Left lung (tissue), 4 donors: ENCODE measurements at regions not wholly inside any gene's neighbourhood (a gene's known extent, or its start where the extent isn't known, plus 50 kb on each side); places are given as distances from the start of the nearest gene placed in this dataset.

ENCODE experiments used
- ATAC-seq: fragments of 200-7000 bp; cut with Tn5 transposase; one replicate; pipeline ENCODE4 v1.9.1; 2020; ENCODE audit warnings: moderate library complexity
- DNase-seq, 4 donors: peaks; one replicate each; pipeline ENCODE4 v3.0.0-alpha.2; 2013 to 2020
- H3K27ac ChIP-seq, 2 donors: fragments of 200-600 bp; sonication (generic) in 1 of 2; one replicate each; pipeline versions ENCODE4 v1.5.0 to v1.8.0; 2020 to 2021
- H3K27me3 ChIP-seq, 2 donors: fragments of 200-600 bp; sonication (generic) in 1 of 2; one replicate each; pipeline versions ENCODE4 v1.5.0 to v1.8.0; 2020 to 2021
- H3K36me3 ChIP-seq, 2 donors: fragments of 200-600 bp; sonication (generic) in 1 of 2; one replicate each; pipeline versions ENCODE4 v1.5.0 to v1.8.0; 2020 to 2021
- H3K4me1 ChIP-seq, 2 donors: fragments of 200-600 bp; one replicate each; pipeline ENCODE4 v1.8.0; 2021
- H3K4me3 ChIP-seq, 2 donors: fragments of 200-600 bp; sonication (generic) in 1 of 2; one replicate each; pipeline versions ENCODE4 v1.5.0 to v1.8.0; 2020 to 2021; ENCODE audit warnings: mild to moderate bottlenecking in 1 of 2
- H3K9me3 ChIP-seq, 2 donors: fragments of 200-600 bp; sonication (generic) in 1 of 2; one replicate each; pipeline versions ENCODE4 v1.5.0 to v1.8.0; 2020 to 2021
- intact Hi-C, 2 donors: fragments of 100-400 bp; cut with DNase I; formaldehyde crosslinking; loops; one replicate each; pipeline versions ENCODE4 v1.11.2 to v1.14.2; 2022
- TF ChIP-seq, protein P1 (sequence below), 2 donors: fragments of 200-600 bp; sonication (generic) in 1 of 2; IDR thresholded peaks; one replicate each; pipeline versions ENCODE4 v1.5.0 to v1.8.0; 2021; ENCODE audit warnings: antibody characterized with exemption in 2 of 2
- donor health status: DM: no; HTN: yes; CAD: no.
- donor health status: DM: no; HTN: no; CAD: no.

DNA sequence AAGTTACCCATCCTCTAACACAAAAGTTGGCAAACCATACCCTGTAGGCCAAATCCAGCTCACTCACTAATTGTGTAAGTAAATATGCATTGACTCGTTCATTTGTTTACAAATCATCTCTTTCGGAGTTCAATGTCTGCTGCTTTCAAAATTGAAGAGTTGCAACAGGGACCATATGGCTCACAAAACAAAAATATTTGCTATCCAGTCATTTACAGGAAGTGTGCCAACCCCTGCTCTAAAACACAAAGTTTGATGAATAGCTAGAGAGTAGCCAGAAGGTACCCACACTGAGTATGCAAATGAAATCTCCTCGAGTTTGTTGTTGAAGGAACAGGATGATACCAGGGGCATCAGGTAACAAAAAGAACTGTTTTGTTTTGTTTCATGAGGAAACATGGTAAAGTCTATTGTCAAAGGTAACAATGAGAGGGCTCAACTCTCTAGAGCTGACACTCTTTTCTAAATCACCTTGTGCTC is 236.2 kb upstream of the THBS1 start:
- Histone ChIP-seq H3K4me3 (no peak overlapping the region), H3K36me3 (no peaks in the 10 kb centered on the region), H3K27me3 (no peaks in the 10 kb centered on the region), H3K27ac (no peak overlapping the region), H3K4me1 (no peaks in the 10 kb centered on the region), H3K9me3 (peaks cover 0 to 9% of the 10 kb centered on the region in 2 donors)
- TF ChIP-seq, protein P1, sequence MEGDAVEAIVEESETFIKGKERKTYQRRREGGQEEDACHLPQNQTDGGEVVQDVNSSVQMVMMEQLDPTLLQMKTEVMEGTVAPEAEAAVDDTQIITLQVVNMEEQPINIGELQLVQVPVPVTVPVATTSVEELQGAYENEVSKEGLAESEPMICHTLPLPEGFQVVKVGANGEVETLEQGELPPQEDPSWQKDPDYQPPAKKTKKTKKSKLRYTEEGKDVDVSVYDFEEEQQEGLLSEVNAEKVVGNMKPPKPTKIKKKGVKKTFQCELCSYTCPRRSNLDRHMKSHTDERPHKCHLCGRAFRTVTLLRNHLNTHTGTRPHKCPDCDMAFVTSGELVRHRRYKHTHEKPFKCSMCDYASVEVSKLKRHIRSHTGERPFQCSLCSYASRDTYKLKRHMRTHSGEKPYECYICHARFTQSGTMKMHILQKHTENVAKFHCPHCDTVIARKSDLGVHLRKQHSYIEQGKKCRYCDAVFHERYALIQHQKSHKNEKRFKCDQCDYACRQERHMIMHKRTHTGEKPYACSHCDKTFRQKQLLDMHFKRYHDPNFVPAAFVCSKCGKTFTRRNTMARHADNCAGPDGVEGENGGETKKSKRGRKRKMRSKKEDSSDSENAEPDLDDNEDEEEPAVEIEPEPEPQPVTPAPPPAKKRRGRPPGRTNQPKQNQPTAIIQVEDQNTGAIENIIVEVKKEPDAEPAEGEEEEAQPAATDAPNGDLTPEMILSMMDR (IDR thresholded peaks at IDR 0.05), result no peak
- no peak for DNase-seq
- intact Hi-C loops, result no loop called here
- ATAC-seq, result no peak

DNA sequence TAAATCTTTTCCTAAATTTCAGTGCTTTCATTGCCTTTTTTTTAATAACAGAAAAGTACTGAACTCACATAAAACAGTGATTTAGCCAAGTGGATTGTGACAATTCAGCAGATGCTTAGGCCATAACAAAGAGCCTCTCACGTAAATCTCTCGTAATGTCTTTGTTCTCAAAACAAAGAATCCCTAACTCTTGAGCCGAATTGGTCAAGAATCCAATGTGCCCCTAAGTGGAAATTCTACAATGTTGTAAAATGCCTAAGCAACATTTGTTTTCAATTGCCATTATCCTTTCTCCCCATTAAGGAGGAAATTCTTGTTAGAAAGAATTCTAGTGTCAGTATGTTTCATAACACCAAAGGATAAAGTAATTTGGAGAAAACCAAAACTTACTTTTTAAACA is 235.7 kb upstream of the THBS1 start:
- peaks cover 0 to 9% of the 10 kb centered on the region in 2 donors for H3K9me3 ChIP-seq
- TF ChIP-seq, protein P1 (IDR thresholded peaks at IDR 0.05), result no peak

DNA sequence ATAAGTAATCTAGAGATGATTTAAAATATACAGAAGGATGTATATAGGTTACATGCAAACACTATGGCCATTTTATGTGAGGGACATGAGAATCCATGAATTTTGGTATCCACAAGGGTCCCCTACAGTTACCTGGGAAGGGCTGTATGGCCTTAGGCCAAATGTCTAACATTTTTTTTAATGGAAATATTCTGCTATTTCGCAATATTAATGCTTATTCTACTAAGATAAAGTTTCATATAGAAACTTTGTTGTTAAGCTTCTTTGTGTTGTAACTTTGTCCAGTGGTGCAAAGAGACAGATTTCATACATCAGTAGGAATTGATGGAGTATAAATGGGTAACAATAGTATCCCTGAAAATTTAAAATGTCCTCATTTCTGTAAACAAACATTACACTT is 233.4 kb upstream of the THBS1 start:
- DNase-seq (no peak), ATAC-seq (no peak)

More for the DNA sequence above, 235.7 kb upstream of the THBS1 start:
- Histone ChIP-seq H3K36me3 (no peaks in the 10 kb centered on the region), H3K4me3 (no peak overlapping the region), H3K4me1 (no peaks in the 10 kb centered on the region), H3K27me3 (no peaks in the 10 kb centered on the region), H3K27ac (no peak overlapping the region)
- DNase-seq, result no peak
- intact Hi-C loops, result no loop called here
- no peak for ATAC-seq

DNA sequence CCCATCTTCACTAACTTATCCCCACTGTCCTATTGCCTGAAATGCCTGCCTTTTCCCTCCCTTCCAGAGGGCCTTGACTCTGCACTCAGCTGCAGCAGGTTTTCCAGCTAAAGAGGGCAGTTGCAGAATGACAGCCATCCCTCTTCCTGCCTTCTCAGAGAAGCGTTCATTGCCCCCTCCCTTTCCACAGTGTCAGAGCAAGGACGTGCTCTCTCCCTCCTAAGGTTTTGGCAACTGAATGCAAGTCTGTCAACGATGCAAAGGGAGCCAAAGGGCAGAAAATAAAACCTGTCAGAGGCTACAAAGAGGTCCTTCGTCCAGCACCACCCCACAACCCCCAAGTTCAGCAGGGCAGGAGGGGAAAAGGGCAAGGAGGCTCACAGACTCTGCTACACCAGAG is 230.1 kb upstream of the THBS1 start:
- ATAC-seq, result no peak
- H3K27me3 ChIP-seq, result no peaks in the 10 kb centered on the region
- no peaks in the 10 kb centered on the region for H3K4me1 ChIP-seq
- intact Hi-C loops, result no loop called here
- no peak for DNase-seq
- no peak overlapping the region for H3K4me3 ChIP-seq
- H3K36me3 ChIP-seq, result no peaks in the 10 kb centered on the region
- TF ChIP-seq, protein P1 (IDR thresholded peaks at IDR 0.05), result no peak
- no peak overlapping the region for H3K27ac ChIP-seq
- no peaks in the 10 kb centered on the region for H3K9me3 ChIP-seq

More for the DNA sequence above, 233.4 kb upstream of the THBS1 start:
- intact Hi-C loops, result no loop called here
- Histone ChIP-seq H3K4me3 (no peak overlapping the region), H3K9me3 (peaks cover 0 to 9% of the 10 kb centered on the region in 2 donors), H3K27me3 (no peaks in the 10 kb centered on the region), H3K36me3 (no peaks in the 10 kb centered on the region), H3K4me1 (no peaks in the 10 kb centered on the region), H3K27ac (no peak overlapping the region)
- TF ChIP-seq, protein P1 (IDR thresholded peaks at IDR 0.05), result no peak

DNA sequence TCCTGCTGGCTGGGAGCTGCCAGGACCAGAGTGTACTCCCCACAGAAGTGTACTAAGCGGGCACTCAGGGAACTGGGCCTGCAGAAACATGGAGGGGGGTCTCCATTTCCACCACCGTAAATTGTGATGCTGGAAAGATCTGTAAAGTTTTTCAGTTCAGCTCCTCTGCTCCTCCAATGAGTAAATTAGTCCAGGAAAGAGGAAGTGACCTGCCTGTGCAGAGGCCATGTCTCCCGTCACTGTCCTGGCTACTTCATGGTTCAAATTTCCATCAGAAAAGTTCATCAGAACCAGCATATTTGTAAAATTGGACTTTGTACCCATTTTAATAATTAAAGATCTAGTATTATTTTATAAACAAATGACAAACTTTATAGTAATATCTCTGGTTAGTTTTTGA is 226.7 kb upstream of the THBS1 start:
- intact Hi-C loops, result no loop called here

More for the DNA sequence above, 226.7 kb upstream of the THBS1 start:
- Histone ChIP-seq H3K9me3 (no peaks in the 10 kb centered on the region), H3K4me3 (no peak overlapping the region), H3K27ac (no peak overlapping the region), H3K36me3 (no peaks in the 10 kb centered on the region), H3K4me1 (peaks cover 4 to 13% of the 10 kb centered on the region in 2 donors), H3K27me3 (no peaks in the 10 kb centered on the region)
- TF ChIP-seq, protein P1 (IDR thresholded peaks at IDR 0.05), result no peak
- no peak for DNase-seq
- ATAC-seq, result no peak
